ENCODE measurements at regions not wholly inside any gene's neighbourhood (a gene's known extent, or its start where the extent isn't known, plus 50 kb on each side); places are given as distances from the start of the nearest gene placed in this dataset.
A peak's percentile ranks its signal among the peaks of the same experiment; 100 is the strongest.

DNA sequence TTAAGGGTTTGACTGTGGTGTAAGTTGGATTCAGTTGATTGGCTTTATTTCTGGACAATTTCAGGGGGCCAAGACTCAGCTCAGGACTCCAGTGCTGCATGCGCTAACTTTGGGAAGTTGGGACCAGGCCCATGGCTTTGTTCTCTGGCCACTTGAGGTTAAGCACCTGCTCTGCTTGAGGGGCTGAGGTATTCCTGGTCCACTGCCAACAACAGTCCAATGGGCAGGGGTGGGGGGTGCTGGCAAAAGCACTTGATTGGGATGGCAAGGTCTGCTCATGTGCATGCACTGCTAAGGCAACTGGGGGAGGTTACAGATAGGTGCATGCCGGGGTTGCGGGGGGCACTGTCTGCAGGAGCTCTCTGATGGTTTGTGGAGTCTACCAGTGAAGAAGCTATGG lies 52.6 kb upstream of the ASB17 start:
- no peak for DNase-seq

DNA sequence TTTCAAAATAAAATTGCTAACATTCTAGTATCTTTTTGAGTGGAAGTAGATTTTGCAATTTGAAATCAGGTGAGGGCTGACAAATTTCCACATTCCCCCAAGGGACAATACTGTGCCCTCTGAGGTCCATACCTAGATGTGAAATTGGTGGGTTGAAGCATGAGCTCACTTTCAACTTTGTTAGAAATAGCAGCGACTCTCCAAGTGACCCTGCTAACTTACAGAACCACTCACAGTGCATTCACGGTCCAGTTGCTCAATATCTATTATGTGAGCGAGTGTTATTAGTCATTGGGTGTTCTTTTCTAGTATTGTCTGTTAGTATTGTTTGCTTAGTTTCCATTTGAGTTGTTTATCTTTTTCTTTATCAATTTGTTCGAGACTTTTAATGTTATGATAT lies 53.6 kb upstream of the ASB17 start:
- DNase-seq: no peak

DNA sequence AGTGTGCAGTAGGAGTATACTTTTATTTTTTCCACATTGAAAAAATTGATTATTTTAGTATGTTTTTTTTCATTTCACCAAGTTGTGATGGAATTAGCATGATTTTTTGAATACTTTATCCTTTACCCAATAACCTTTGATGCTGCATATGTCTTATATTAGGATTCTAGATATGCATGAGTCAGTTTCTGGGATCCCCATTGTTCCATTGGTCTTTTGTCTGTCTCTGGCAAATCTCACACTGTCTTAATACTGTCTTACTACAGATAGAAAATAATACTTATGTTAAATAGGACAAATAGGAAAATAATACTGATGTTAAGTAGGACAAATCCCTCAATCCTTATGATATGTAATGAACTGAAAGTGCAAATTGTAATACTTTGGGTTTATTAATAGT lies 54.3 kb upstream of the ASB17 start:
- DNase-seq: no peak

DNA sequence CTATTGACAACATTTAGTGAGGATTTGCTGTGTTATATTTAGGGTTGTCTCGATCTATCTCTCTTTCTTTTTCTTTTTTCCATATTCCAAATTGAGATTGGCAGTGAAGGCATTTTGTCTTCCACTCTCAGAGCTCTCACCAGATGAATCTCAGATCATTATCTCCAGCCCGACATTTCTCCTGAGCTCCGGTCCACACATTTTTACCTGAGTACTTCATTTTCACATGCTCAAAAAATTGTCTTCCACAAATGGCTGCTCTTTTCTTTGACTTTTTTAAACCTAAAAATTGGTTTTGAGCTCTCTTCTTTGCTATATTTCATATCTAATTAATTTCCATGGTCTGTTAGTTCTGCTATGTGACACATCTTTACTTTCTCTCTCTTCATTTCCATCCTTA lies 56.9 kb upstream of the ASB17 start:
- DNase-seq: no peak

DNA sequence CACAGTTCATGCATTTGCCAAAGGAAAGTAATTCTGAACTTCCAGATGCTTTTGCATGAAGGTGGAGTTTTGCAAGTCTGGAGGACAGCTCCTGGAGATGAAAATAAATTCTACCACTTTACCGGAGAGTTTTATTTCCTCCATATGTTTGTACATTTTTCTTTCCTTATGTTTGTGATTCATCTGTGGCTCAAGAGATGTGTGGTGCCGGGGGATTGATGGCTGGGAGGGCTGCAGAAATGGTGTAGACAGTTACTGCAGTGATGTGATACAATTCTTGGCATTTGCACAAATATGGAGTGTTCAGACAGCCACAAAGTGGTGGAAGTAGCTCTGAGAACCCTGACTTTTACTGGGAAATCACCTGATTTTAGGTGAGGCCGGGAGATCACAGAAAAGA lies 58.5 kb upstream of the ASB17 start:
- DNase-seq: no peak

DNA sequence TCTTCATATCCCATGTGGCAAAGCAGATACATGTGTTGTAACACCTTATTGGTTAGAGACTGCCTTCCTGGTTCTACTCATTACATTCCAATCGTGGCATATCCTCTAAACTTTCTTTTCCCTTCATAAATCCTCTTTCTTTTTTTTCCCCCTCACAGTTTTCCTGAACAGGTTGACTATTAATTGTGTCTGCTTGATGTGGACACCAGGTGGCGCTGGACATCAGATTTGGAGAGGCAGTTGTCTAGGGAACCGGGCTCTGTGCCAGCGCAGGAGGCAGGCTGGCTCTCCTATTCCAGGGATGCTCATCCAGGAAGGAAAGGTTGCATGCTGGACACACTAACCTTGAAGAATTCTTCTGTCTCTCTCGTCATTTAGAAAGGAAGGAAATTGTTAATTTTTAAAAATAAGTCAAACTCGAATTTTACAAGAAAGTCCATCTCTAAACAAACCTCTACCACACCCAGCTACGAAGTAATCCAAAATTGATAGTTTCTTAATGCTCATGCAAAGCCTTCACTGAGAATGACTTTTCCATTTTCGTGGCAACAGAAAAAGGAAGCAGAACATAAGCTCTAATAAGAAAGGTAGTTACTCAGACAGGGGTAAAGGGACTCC lies 59.4 kb upstream of the ASB17 start:
- peak; percentile 83 for DNase-seq

DNA sequence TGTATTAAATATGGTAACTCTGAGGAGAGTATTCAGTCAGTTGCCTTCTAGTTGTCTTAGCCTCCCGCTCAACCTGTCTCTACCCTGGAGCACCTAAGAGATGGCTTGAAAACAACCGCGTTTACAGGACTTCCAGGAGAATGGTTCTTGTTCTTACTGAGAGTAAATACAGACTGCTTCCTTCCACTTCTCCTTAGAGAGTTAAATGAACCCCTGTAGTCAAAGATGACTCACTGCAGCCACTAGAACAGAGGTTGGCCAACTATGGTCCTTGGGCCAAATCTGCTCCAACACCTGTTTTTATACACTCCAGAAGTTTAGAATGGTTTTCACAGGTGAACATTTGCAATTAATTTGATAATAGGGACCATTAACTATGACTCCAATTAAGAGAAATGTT lies 60.1 kb upstream of the ASB17 start:
- DNase-seq: no peak

DNA sequence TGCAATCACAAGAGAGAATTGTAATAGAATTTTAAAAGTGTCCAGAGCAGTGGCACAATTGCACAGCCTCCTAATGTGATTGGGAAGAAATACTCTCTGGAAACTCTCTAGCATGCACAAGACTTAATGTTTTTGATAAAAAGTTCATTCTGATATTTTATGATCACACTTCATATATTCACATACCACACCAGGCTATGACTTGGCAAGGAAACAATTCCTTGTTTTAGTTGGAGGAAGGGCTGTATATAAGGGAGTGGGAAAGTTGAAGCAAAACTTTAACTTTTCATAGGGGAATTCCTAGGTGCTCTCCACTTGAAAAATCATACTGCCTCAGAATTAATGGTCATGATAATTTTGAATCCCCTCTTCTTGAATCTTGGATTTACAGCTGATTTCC lies 61.5 kb upstream of the ASB17 start:
- no peak for DNase-seq

DNA sequence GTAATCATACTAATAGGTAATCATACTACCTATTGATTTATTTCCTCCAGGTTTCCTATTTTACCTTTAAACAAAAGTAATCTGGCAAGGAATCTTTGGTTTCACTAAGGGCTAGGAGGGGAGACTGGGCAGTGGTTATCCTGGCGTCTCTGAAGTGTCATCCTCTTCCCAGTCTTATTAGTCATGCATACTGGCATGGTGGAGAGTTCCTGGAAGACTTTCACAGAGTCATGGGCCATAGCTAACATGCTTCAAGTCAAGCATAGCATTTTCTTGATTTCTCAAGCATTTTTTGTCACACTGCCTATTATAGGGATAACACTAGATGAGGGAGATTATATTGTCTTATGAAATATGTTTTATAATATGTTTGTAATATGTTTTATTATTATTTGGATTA lies 64.0 kb upstream of the ASB17 start:
- DNase-seq: no peak

DNA sequence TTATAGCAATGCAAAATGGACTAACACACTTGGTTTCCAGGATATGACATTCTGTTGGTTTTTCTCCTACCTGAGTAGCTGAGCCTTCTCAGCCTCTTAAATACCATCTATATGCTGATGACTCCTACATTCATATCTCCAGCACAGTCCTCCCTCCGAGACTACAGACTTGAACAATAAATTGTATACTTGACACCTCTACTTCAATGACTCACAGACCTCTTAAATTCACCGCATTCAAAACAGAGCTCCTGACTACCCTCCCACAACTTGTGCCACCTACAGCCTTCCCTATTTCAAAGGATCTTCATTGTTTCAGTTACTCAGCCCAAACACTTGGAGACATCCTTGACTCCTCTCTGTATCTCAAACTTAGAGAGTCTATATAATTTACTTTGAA lies 66.8 kb upstream of the ASB17 start:
- no peak for DNase-seq

DNA sequence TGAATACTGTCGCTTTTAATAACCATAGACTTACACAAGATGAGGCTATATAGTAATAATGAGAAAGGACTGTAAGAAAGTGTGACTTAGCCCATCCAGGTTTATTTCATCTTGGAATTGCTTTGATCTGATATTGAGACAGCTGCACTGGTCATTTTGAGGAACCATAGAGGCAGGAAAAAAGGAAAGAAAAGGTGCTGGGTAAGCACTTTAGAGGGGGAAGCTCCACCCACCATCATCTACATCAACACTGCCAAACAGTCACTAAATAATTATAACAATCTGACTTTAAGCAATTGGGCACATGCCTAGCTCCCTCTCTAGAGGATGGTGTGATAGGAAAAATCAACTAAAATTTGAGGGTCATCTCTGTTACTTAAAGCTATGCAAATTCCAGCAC lies 70.6 kb upstream of the ST6GALNAC3 start:
- DNase-seq: no peak

DNA sequence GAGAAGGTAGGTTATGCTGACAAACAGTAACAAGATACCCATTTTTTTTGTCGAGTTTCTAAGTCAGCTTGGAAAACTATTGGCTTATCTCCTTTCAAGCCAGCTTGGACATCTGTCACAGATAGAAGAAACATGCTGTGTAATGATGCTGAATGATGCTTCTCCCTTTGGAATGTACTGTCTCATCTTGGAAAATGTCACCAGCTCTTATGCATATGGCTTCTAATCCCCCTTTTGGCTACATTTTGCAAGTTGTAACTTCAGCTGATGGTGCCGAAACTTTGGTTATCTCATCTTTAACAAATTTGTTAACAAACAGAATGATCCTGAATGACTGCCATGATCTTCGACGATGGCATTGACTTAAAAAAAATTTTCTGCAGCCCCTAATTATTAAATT lies 68.8 kb upstream of the ST6GALNAC3 start:
- no peak for DNase-seq

DNA sequence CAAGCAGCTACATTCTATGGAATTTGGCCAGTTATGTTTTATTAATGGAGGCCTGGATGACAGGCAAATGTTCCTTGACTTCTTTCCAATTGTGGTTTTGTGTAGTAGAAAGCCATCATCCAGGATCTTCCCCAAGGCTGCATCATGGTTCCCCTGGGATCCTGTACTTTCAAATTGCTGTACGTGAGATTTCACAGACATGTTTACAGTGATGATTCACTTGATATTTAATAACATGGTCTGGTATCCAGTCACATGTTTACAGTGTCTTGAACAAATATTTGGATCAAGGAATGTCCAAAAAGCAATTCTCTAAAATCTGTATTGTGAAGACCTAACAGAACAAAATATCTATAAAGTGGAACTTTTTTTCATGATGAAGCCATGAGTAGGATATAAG lies 68.3 kb upstream of the ST6GALNAC3 start:
- no peak for DNase-seq

DNA sequence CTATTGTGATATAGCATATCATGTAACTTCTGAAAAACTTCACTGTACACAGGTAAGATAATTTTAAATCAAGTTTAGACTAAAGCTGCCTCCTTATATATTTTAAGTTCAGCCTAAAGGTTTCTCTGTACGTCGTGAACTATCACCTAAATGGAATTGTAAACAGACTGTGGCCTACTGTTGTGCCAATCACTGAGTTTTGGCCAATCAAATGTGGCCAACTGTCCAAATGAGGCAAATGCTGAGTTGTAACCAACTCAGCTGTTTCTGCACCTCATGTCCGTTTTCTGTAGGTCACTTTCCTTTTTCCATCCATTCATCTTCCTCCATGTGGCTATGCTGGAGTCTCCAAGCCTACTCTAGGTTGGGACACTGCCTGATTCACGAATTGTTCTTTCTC lies 63.7 kb upstream of the ST6GALNAC3 start:
- DNase-seq: no peak

DNA sequence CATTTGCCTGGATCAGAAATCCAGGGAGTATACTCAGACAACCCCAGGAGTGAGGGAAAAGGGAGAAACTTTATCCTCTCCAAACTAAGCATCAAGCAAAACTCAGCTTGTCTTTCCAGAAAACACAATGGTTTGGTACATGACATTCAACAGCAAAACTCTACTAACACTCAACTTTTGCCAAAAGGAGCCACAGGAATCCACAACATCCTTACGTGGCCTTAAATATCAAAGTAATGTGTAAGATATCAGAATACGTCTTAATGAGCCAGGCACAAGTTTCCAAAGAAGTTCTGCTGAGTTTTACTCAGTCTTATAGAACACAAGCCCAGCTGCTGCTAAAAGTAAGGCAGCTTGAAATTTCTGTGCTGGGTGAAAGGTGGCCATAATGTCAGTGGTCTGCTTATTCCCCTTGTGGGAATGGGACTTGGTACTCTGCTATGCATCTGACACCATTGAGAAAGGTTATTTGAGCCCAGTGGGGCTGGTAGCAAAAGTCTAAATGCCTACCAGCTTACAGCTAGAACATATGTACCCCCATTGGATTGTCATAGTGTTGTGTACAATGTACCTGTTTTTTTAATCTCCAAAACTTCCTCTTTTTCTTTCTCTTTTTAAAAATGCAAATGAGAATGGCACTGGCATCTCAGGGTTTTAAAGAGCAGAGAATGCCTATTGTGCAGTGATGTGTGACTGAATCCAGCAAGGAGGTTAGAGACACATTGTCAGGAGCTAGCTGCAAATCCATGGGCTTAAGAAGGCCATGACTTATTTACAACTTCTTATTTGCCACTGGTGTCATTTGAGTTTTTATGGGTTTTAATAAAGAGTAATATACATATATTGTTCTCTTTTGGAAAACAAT lies 62.0 kb upstream of the ST6GALNAC3 start:
- DNase-seq: no peak

DNA sequence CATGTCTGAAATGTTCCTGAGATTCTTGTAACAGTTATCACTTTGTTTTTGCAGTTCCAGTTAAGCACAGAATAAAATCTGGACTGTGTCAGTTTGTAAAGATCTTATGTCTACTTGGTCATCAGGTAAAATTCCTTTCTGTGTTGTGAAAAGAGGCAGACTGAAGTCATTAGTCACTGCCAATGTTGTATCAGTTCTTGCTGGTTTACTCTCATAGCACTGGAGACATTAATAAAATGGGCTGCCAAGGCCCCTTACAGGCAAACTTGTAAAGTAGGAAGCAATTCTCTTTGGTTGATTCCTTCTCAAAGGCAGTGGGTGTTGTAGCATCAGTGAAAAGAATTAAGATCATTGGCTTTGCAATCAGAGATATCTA lies 61.4 kb upstream of the ST6GALNAC3 start:
- no peak for DNase-seq

DNA sequence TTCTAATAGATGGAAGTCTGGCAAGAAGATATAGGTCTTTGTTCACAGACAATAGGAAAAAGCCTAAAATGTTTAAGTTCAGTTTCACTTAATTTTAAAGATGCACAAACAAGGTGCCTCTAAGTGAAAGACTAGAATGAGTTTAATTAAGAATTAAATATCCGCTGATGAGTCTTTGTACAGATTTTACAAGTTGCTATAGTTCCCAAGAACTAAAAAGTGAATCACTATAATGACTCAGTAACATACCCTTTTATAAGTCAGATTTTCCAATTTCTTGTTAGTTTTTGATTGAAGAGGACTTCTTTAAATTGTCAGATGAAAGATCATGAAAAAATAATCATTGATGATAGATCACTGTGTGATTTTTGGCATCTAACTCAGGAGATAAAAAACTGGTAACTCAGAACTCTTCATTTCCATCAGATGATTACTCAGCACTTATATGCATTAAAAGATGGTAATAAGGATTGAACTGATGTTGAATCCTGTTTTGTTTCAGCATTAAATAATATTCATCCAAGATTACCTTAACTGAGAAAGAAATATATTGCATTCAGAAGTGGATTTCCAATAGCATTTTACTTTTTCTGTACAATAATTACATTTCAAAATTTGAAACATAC lies 59.0 kb upstream of the ST6GALNAC3 start:
- DNase-seq: no peak

DNA sequence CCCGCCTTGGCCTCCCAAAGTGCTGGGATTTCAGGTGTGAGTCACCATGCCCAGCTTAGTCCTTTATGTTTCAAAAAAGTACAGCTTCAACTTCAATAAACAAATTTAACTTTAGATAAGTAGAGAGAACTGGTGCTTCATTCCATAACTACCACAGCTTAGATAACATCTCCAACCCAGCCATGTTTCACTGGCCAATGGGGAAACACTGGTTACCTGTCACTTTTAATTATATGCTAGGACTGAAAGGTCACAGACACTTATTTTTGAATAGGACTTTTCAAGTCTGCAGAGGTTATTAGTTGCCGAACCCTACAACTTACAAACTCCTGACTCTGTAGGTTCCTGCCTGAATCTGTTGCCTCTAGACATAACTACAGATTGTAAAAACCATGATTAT lies 56.5 kb upstream of the ST6GALNAC3 start:
- DNase-seq: no peak

DNA sequence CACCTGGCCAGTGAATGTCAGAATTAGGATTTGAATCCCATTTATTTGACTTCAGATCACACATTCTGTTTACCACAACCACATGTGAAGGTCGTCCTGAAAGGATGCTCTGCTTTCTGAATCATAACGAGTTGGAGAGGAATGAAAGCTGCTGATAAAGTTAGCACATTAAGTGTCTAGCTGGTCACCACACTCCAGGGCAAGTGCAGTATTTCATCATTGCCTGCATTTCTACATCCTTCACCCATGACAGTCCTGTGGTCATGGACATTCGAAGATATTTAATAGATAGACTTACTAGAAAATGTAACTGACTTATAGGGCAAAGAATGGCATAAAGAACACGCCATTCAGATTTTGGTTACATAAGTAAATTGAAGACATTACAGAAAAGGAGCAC lies 52.7 kb upstream of the ST6GALNAC3 start:
- no peak for DNase-seq

DNA sequence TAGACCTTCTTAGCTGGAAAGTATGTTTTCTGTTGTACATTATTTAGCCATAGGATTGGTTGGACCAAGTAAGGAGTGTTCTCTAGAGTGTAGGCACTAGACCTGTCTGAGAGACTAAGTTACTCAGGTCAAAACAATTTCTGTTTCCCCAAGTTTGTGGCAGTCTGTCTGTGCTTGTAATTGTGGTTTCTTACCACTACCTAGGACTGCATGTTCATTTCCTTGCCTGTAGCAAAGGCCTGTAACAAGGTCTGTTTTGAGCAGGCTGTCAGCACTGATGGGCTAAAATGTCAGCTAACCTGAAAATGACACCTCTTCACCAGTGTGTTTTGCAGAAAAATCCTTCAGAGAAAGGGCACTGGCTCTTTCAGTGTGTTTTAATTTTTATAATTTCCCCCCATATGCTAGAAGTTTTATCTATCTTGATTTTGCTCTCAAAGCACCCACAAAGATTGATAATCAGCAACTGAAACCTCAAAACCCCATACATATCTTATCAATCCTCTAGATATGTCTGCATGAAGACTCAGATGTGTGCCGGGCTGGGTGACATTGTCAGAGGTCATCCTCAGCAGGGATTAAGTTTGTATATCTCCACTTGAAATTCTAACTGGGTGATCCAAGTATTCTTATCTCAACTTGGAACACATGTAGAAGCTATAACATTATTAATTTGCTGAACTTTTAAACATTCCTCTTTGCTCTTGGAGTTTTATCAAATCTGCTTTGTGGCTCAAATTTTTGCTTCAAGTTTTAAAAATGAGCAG lies 50.7 kb upstream of the ST6GALNAC3 start:
- no peak for DNase-seq
